Lower leg skin (tissue), 3 donors: ENCODE measurements at regions not wholly inside any gene's neighbourhood (a gene's known extent, or its start where the extent isn't known, plus 50 kb on each side); places are given as distances from the start of the nearest gene placed in this dataset.

Experiments used
- CTCF ChIP-seq, 3 donors: fragments of 450-650 bp; IDR thresholded peaks; one replicate each; pipeline ENCODE4 v1.5.1; 2016; ENCODE audit warnings: antibody characterized with exemption in 3 of 3, mild to moderate bottlenecking in 3 of 3, moderate library complexity in 2 of 3
- POLR2A ChIP-seq, 2 donors: fragments of 450-650 bp; IDR thresholded peaks; one replicate each; pipeline ENCODE4 v1.6.1; 2016 to 2017; ENCODE audit warnings: antibody characterized with exemption in 2 of 2, mild to moderate bottlenecking in 1 of 2, moderate library complexity in 1 of 2

- TF ChIP-seq CTCF (IDR thresholded peaks at IDR 0.05) (no peak), POLR2A (IDR thresholded peaks at IDR 0.05) (no peak)
Observed at GRCh38 chr5:117738571-117738970, 1163.9 kb upstream of the SEMA6A start.
